ENCODE measurements at regions not wholly inside any gene's neighbourhood (a gene's known extent, or its start where the extent isn't known, plus 50 kb on each side); places are given as distances from the start of the nearest gene placed in this dataset.

- no TSS peak for BruUV-seq (replicated peaks)
- Histone ChIP-seq H3K9me3 (no peaks in the 10 kb centered on the region), H3K4me3 (ENCODE audit: low read depth, low read length) (no peak overlapping the region), H3K27me3 (replicated peaks; ENCODE audit: control insufficient read depth, insufficient read depth, low read length) (no peaks in the 10 kb centered on the region), H3K4me1 (no peaks in the 10 kb centered on the region), H3K36me3 (ENCODE audit: control insufficient read depth, insufficient read depth, low read length) (no peaks in the 10 kb centered on the region)
- Mint-ChIP-seq H3K4me3 (ENCODE audit: unreplicated experiment) (no peak overlapping the region), H3K36me3 (ENCODE audit: insufficient read depth, unreplicated experiment) (no peaks in the 10 kb centered on the region), H3K4me1 (ENCODE audit: low read depth, unreplicated experiment) (no peaks in the 10 kb centered on the region), H3K27ac (ENCODE audit: unreplicated experiment) (no peak overlapping the region), H3K9me3 (ENCODE audit: unreplicated experiment) (no peaks in the 10 kb centered on the region), H3K27me3 (ENCODE audit: insufficient read depth, unreplicated experiment) (peaks cover 17% of the 10 kb centered on the region)
- TF ChIP-seq CTCF (IDR thresholded peaks at IDR 0.05; ENCODE audit: insufficient read depth in 1 of 2, low read depth in 1 of 2, low read length in 1 of 2, severe bottlenecking in 1 of 2, unreplicated experiment in 1 of 2), result no peak
- DNase-seq, result no peak
- ChIA-PET POLR2A (no interaction called here), CTCF (no interaction called here)
- intact Hi-C loops (cut with micrococcal nuclease; ENCODE audit: unreplicated experiment), result no loop called here
Observed at GRCh38 chr17:14997290-14997689, 267.8 kb downstream of the PMP22 start.

GRCh38 chr17:14986127-14986526 lies 279.0 kb downstream of the PMP22 start:
- H3K36me3 ChIP-seq (ENCODE audit: control insufficient read depth, insufficient read depth, low read length), result no peaks in the 10 kb centered on the region
- POLR2A ChIA-PET, result no interaction called here
- no peaks in the 10 kb centered on the region for H3K9me3 ChIP-seq
- H3K27me3 ChIP-seq (replicated peaks; ENCODE audit: control insufficient read depth, insufficient read depth, low read length), result no peaks in the 10 kb centered on the region
- Mint-ChIP-seq H3K4me3 (ENCODE audit: unreplicated experiment) (no peak overlapping the region), H3K27ac (ENCODE audit: unreplicated experiment) (no peak overlapping the region), H3K4me1 (ENCODE audit: low read depth, unreplicated experiment) (no peaks in the 10 kb centered on the region), H3K27me3 (ENCODE audit: insufficient read depth, unreplicated experiment) (peaks cover 10% of the 10 kb centered on the region), H3K9me3 (ENCODE audit: unreplicated experiment) (no peaks in the 10 kb centered on the region), H3K36me3 (ENCODE audit: insufficient read depth, unreplicated experiment) (peaks cover 5% of the 10 kb centered on the region)
- no TSS peak for BruUV-seq (replicated peaks)
- intact Hi-C loops (cut with micrococcal nuclease; ENCODE audit: unreplicated experiment), result no loop called here
- no peaks in the 10 kb centered on the region for H3K4me1 ChIP-seq
- TF ChIP-seq CTCF (IDR thresholded peaks at IDR 0.05; ENCODE audit: insufficient read depth in 1 of 2, low read depth in 1 of 2, low read length in 1 of 2, severe bottlenecking in 1 of 2, unreplicated experiment in 1 of 2), result no peak
- H3K4me3 ChIP-seq (ENCODE audit: low read depth, low read length), result no peak overlapping the region
- CTCF ChIA-PET, result no interaction called here
- DNase-seq, result no peak

- no peak for DNase-seq
- Mint-ChIP-seq H3K27ac (ENCODE audit: unreplicated experiment) (no peak overlapping the region), H3K4me3 (ENCODE audit: unreplicated experiment) (no peak overlapping the region), H3K27me3 (ENCODE audit: insufficient read depth, unreplicated experiment) (no peaks in the 10 kb centered on the region), H3K36me3 (ENCODE audit: insufficient read depth, unreplicated experiment) (no peaks in the 10 kb centered on the region), H3K9me3 (ENCODE audit: unreplicated experiment) (no peaks in the 10 kb centered on the region), H3K4me1 (ENCODE audit: low read depth, unreplicated experiment) (no peaks in the 10 kb centered on the region)
- Histone ChIP-seq H3K27me3 (replicated peaks; ENCODE audit: control insufficient read depth, insufficient read depth, low read length) (no peaks in the 10 kb centered on the region), H3K36me3 (ENCODE audit: control insufficient read depth, insufficient read depth, low read length) (no peaks in the 10 kb centered on the region), H3K9me3 (no peaks in the 10 kb centered on the region), H3K4me1 (no peaks in the 10 kb centered on the region), H3K4me3 (ENCODE audit: low read depth, low read length) (no peak overlapping the region)
- intact Hi-C loops (cut with micrococcal nuclease; ENCODE audit: unreplicated experiment), result no loop called here
- no peak for TF ChIP-seq CTCF (IDR thresholded peaks at IDR 0.05; ENCODE audit: insufficient read depth in 1 of 2, low read depth in 1 of 2, low read length in 1 of 2, severe bottlenecking in 1 of 2, unreplicated experiment in 1 of 2)
- BruUV-seq (replicated peaks), result no TSS peak
- ChIA-PET POLR2A (no interaction called here), CTCF (no interaction called here)
Observed at GRCh38 chr17:14972844-14973243, 292.3 kb downstream of the PMP22 start.

Measured in Caco-2 (cell line).